KMS-11 (cell line): ENCODE measurements at regions not wholly inside any gene's neighbourhood (a gene's known extent, or its start where the extent isn't known, plus 50 kb on each side); places are given as distances from the start of the nearest gene placed in this dataset.

ENCODE experiments used
- H2AFZ ChIP-seq: fragments of 200-600 bp; sonication (generic); 2 replicates; pipeline ENCODE4 v1.6.1; 2016; ENCODE audit warnings: antibody characterized with exemption, mixed run types, low read depth
- H3K27ac ChIP-seq: fragments of 200-600 bp; sonication (generic); 2 replicates; pipeline ENCODE4 v1.6.1; 2016; ENCODE audit warnings: mild to moderate bottlenecking, mixed run types
- H3K27me3 ChIP-seq: fragments of 200-600 bp; sonication (generic); 2 replicates; pipeline ENCODE4 v1.6.1; 2017; ENCODE audit warnings: mild to moderate bottlenecking, low read depth, mixed run types, moderate library complexity; ENCODE audit not compliant: insufficient read depth
- H3K36me3 ChIP-seq: fragments of 200-600 bp; sonication (generic); 2 replicates; pipeline ENCODE4 v1.6.1; 2017; ENCODE audit warnings: mild to moderate bottlenecking, mixed run types; ENCODE audit not compliant: insufficient read depth
- H3K4me1 ChIP-seq: fragments of 200-600 bp; sonication (generic); 2 replicates; pipeline ENCODE4 v1.6.1; 2016; ENCODE audit warnings: mild to moderate bottlenecking, low read depth, mixed run types; ENCODE audit not compliant: poor library complexity, severe bottlenecking
- H3K4me2 ChIP-seq: fragments of 200-600 bp; sonication (generic); 2 replicates; pipeline ENCODE4 v1.7.0; 2016; ENCODE audit warnings: mild to moderate bottlenecking, mixed run types
- H3K4me3 ChIP-seq: fragments of 200-600 bp; sonication (generic); IDR thresholded peaks from 2 replicates; pipeline ENCODE4 v1.6.1; 2017; ENCODE audit warnings: low read depth, low read length, mixed read lengths; ENCODE audit not compliant: insufficient read depth
- H3K79me2 ChIP-seq: fragments of 200-600 bp; sonication (generic); 2 replicates; pipeline ENCODE4 v1.6.1; 2016; ENCODE audit warnings: low read depth, mixed run types; ENCODE audit not compliant: insufficient read depth
- H3K9ac ChIP-seq: fragments of 200-600 bp; sonication (generic); 2 replicates; pipeline ENCODE4 v1.6.1; 2016; ENCODE audit warnings: mild to moderate bottlenecking, mixed run types
- H4K20me1 ChIP-seq: fragments of 200-600 bp; sonication (generic); 2 replicates; pipeline ENCODE4 v1.6.1; 2016; ENCODE audit warnings: mild to moderate bottlenecking, mixed run types; ENCODE audit not compliant: insufficient read depth
- CTCF ChIP-seq: fragments of 200-600 bp; sonication (generic); conservative IDR thresholded peaks from 2 replicates; pipeline ENCODE4 v1.6.1; 2017; ENCODE audit warnings: low read depth, mild to moderate bottlenecking, antibody characterized with exemption, low read length, moderate library complexity, mixed read lengths

GRCh38 chr1:209202830-209203532 lies 380.5 kb upstream of the CAMK1G start:
- no peak overlapping the region for H3K9ac ChIP-seq
- no peak overlapping the region for H3K4me3 ChIP-seq
- no peak overlapping the region for H3K4me2 ChIP-seq
- no peaks in the 10 kb centered on the region for H3K27me3 ChIP-seq
- peak; percentile 98 for TF ChIP-seq CTCF
- no peaks in the 10 kb centered on the region for H3K36me3 ChIP-seq
- H3K79me2 ChIP-seq, result no peaks in the 10 kb centered on the region
- no peaks in the 10 kb centered on the region for H4K20me1 ChIP-seq
- no peak overlapping the region for H3K27ac ChIP-seq
- peaks cover 5% of the 10 kb centered on the region for H3K4me1 ChIP-seq
- peak overlapping the region; percentile 6; the same call in 1 of the 2 replicates for H2AFZ ChIP-seq

GRCh38 chr1:209203533-209203895 lies 380.0 kb upstream of the CAMK1G start:
- H3K79me2 ChIP-seq, result no peaks in the 10 kb centered on the region
- H3K4me3 ChIP-seq, result no peak overlapping the region
- TF ChIP-seq CTCF, result no peak
- H3K9ac ChIP-seq, result no peak overlapping the region
- H3K36me3 ChIP-seq, result no peaks in the 10 kb centered on the region
- H3K4me1 ChIP-seq, result peaks cover 5% of the 10 kb centered on the region
- H3K4me2 ChIP-seq, result no peak overlapping the region
- H3K27me3 ChIP-seq, result no peaks in the 10 kb centered on the region
- H4K20me1 ChIP-seq, result no peaks in the 10 kb centered on the region
- H2AFZ ChIP-seq, result no peak overlapping the region
- H3K27ac ChIP-seq, result no peak overlapping the region

- TF ChIP-seq CTCF, result no peak
- H3K27me3 ChIP-seq, result no peaks in the 10 kb centered on the region
These were observed 378.5 kb upstream of the CAMK1G start for GRCh38 chr1:209205039-209205438.

GRCh38 chr1:209207126-209207700 lies 376.3 kb upstream of the CAMK1G start:
- Histone ChIP-seq H3K9ac (no peak overlapping the region), H4K20me1 (no peaks in the 10 kb centered on the region), H3K27me3 (no peaks in the 10 kb centered on the region), H2AFZ (peak overlapping the region; percentile 70), H3K36me3 (no peaks in the 10 kb centered on the region), H3K27ac (no peak overlapping the region), H3K4me1 (peaks cover 5% of the 10 kb centered on the region), H3K4me2 (peak overlapping the region; percentile 21; the same call in 1 of the 2 replicates), H3K4me3 (no peak overlapping the region), H3K79me2 (no peaks in the 10 kb centered on the region)
- no peak for TF ChIP-seq CTCF

More at GRCh38 chr1:209205039-209205438, 378.5 kb upstream of the CAMK1G start:
- H3K27ac ChIP-seq, result no peak overlapping the region
- no peak overlapping the region for H3K9ac ChIP-seq
- H3K4me2 ChIP-seq, result no peak overlapping the region
- H4K20me1 ChIP-seq, result no peaks in the 10 kb centered on the region
- H2AFZ ChIP-seq, result no peak overlapping the region
- H3K4me3 ChIP-seq, result no peak overlapping the region
- peaks cover 5% of the 10 kb centered on the region for H3K4me1 ChIP-seq
- no peaks in the 10 kb centered on the region for H3K79me2 ChIP-seq
- H3K36me3 ChIP-seq, result no peaks in the 10 kb centered on the region
